ENCODE measurements at regions not wholly inside any gene's neighbourhood (a gene's known extent, or its start where the extent isn't known, plus 50 kb on each side); places are given as distances from the start of the nearest gene placed in this dataset.
"Not testable (repeated sequence)": the region's sequence is repeated elsewhere in the genome, so short reads cannot be mapped to it uniquely, and the experiment has no call there.

GRCh38 chrX:3415011-3415410, 68.6 kb upstream of the MXRA5 start:
- ATAC-seq, result no peak
- no peaks in the 10 kb centered on the region for H3K4me1 Mint-ChIP-seq

GRCh38 chrX:3411626-3412025, 65.2 kb upstream of the MXRA5 start:
- H3K27ac Mint-ChIP-seq, POLR2A ChIA-PET, H3K4me1 Mint-ChIP-seq, H3K27me3 Mint-ChIP-seq, ATAC-seq, H3K9me3 Mint-ChIP-seq, H3K36me3 Mint-ChIP-seq, H3K4me3 Mint-ChIP-seq, DNase-seq: not testable (repeated sequence)

More at GRCh38 chrX:3415011-3415410, 68.6 kb upstream of the MXRA5 start:
- no peak for DNase-seq
- H3K36me3 Mint-ChIP-seq, result peaks cover 0 to 5% (median 0%) of the 10 kb centered on the region in 3 donors
- H3K27me3 Mint-ChIP-seq, result peaks cover 0 to 4% (median 3%) of the 10 kb centered on the region in 5 donors
- no peak overlapping the region for H3K4me3 Mint-ChIP-seq
- peaks cover 0 to 13% (median 8%) of the 10 kb centered on the region in 9 donors for H3K9me3 Mint-ChIP-seq
- POLR2A ChIA-PET, result no interaction called here
- H3K27ac Mint-ChIP-seq, result no peak overlapping the region

- H3K27ac Mint-ChIP-seq, H3K9me3 Mint-ChIP-seq, H3K4me3 Mint-ChIP-seq, H3K27me3 Mint-ChIP-seq, H3K4me1 Mint-ChIP-seq, POLR2A ChIA-PET, DNase-seq, ATAC-seq, H3K36me3 Mint-ChIP-seq: not testable (repeated sequence)
Measured at GRCh38 chrX:3409936-3410335, 63.5 kb upstream of the MXRA5 start.

GRCh38 chrX:3407781-3408180, 61.3 kb upstream of the MXRA5 start:
- Mint-ChIP-seq H3K4me1 (no peaks in the 10 kb centered on the region), H3K4me3 (no peak overlapping the region), H3K36me3 (peaks cover 0 to 3% (median 2%) of the 10 kb centered on the region in 3 donors), H3K9me3 (peaks cover 0 to 10% (median 0%) of the 10 kb centered on the region in 9 donors), H3K27ac (no peak overlapping the region), H3K27me3 (peaks cover 0 to 7% (median 2%) of the 10 kb centered on the region in 5 donors)
- POLR2A ChIA-PET, result no interaction called here
- ATAC-seq (no peak), DNase-seq (no peak)

- POLR2A ChIA-PET, result no interaction called here
- no peak for ATAC-seq
- H3K27me3 Mint-ChIP-seq, result peaks cover 0 to 11% (median 2%) of the 10 kb centered on the region in 5 donors
- peaks cover 0 to 3% (median 2%) of the 10 kb centered on the region in 3 donors for H3K36me3 Mint-ChIP-seq
- H3K27ac Mint-ChIP-seq, result no peak overlapping the region
- DNase-seq, result no peak
- H3K4me1 Mint-ChIP-seq, result no peaks in the 10 kb centered on the region
- peaks cover 0 to 17% (median 0%) of the 10 kb centered on the region in 9 donors for H3K9me3 Mint-ChIP-seq
- H3K4me3 Mint-ChIP-seq, result no peak overlapping the region
Measured at GRCh38 chrX:3407121-3407520, 60.7 kb upstream of the MXRA5 start.

- H3K9me3 Mint-ChIP-seq, result peaks cover 0 to 22% (median 3%) of the 10 kb centered on the region in 9 donors
- ATAC-seq, result no peak
- H3K4me3 Mint-ChIP-seq, result no peak overlapping the region
- H3K27me3 Mint-ChIP-seq, result peaks cover 0 to 17% (median 2%) of the 10 kb centered on the region in 5 donors
- H3K4me1 Mint-ChIP-seq, result no peaks in the 10 kb centered on the region
- H3K27ac Mint-ChIP-seq, result no peak overlapping the region
- H3K36me3 Mint-ChIP-seq, result peaks cover 0 to 6% (median 2%) of the 10 kb centered on the region in 3 donors
- no peak for DNase-seq
- POLR2A ChIA-PET, result no interaction called here
Measured at GRCh38 chrX:3403748-3404147, 57.3 kb upstream of the MXRA5 start.
